Fibroblast of the aortic adventitia (primary cell): ENCODE measurements at regions not wholly inside any gene's neighbourhood (a gene's known extent, or its start where the extent isn't known, plus 50 kb on each side); places are given as distances from the start of the nearest gene placed in this dataset.

Experiments
- DNase-seq: peaks from one replicate; pipeline ENCODE4 v3.0.0-alpha.2; 2010; ENCODE audit warnings: low read depth
- H3K4me3 ChIP-seq: 2 replicates; pipeline ENCODE4 v1.5.1; 2011; ENCODE audit warnings: low read depth, mild to moderate bottlenecking, control low read depth, low read length, moderate library complexity
- TF ChIP-seq, protein P1 (sequence below): IDR thresholded peaks from 2 replicates; pipeline ENCODE4 v1.5.1; 2011; ENCODE audit warnings: mild to moderate bottlenecking, low read length, control low read depth, inconsistent platforms; ENCODE audit not compliant: insufficient read depth

GRCh38 chr11:21839796-21840195 is 353.1 kb upstream of the ANO5 start:
- TF ChIP-seq, protein P1, sequence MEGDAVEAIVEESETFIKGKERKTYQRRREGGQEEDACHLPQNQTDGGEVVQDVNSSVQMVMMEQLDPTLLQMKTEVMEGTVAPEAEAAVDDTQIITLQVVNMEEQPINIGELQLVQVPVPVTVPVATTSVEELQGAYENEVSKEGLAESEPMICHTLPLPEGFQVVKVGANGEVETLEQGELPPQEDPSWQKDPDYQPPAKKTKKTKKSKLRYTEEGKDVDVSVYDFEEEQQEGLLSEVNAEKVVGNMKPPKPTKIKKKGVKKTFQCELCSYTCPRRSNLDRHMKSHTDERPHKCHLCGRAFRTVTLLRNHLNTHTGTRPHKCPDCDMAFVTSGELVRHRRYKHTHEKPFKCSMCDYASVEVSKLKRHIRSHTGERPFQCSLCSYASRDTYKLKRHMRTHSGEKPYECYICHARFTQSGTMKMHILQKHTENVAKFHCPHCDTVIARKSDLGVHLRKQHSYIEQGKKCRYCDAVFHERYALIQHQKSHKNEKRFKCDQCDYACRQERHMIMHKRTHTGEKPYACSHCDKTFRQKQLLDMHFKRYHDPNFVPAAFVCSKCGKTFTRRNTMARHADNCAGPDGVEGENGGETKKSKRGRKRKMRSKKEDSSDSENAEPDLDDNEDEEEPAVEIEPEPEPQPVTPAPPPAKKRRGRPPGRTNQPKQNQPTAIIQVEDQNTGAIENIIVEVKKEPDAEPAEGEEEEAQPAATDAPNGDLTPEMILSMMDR: no peak
- H3K4me3 ChIP-seq: no peak overlapping the region
- no peak for DNase-seq

GRCh38 chr11:21861314-21861713 is 331.6 kb upstream of the ANO5 start:
- no peak overlapping the region for H3K4me3 ChIP-seq
- TF ChIP-seq, protein P1: no peak
- no peak for DNase-seq

GRCh38 chr11:21865541-21865940 is 327.3 kb upstream of the ANO5 start:
- no peak overlapping the region for H3K4me3 ChIP-seq
- DNase-seq: no peak
- TF ChIP-seq, protein P1: no peak

DNA sequence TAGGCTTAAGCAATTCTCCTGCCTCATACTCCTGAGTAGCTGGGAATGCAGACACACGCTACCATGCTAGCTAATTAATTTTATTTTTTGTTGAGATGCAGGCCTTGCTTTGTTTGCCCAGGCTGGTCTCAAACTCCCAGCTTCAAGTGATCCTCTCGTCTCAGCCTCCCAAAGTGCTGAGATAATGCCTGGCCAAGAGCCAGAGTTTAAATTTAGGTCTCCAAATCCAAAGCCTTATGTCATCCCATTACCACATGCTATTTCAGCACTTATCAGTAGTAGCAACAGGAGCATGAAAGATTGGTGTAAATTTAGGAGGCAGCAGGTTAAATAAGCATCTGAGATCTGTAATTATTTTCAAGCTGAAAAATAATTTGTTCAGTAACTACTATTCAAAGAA is 326.1 kb upstream of the ANO5 start:
- no peak for DNase-seq
- no peak overlapping the region for H3K4me3 ChIP-seq
- TF ChIP-seq, protein P1: no peak

- TF ChIP-seq, protein P1: no peak
- DNase-seq: no peak
Measured at GRCh38 chr11:21877151-21877550, 315.7 kb upstream of the ANO5 start.

DNA sequence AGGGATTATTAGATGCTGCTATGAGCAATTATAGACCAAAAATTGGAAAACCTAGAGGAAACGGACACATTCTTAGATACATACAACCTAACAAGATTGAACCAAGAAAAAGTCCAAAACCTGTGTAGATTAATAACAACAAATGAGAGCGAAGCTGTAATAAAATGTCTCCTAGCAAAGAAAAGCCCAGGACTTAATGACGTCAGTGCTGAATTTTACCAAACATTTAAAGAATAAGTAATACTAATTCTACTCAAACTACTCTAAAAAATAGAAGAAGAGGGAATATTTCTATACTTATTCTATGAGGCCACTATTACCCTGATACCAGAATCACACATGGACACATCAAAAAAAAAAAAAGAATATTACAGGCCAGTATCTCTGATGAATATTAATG is 309.5 kb upstream of the ANO5 start:
- H3K4me3 ChIP-seq: no peak overlapping the region
- DNase-seq: no peak
- TF ChIP-seq, protein P1: no peak

More at GRCh38 chr11:21877151-21877550, 315.7 kb upstream of the ANO5 start:
- H3K4me3 ChIP-seq: no peak overlapping the region

DNA sequence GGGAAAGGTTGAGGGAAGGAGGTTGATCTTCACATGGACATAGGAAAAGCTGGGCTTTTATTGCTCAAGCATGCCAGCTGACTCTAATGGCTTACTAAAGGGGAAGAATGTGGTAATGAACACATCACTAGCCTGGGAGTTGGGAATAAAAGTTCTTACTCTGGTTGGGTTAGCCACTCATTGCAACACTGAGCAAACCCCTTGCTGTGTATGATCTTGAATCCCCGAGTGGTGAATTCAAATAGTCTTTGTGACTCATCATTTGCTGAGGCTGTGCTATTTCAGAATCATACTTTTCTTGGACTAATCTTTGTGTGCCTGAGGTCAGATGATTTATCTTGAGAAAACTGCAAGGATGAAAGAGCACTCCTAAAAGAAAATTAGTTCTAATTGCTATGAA is 304.1 kb upstream of the ANO5 start:
- no peak for DNase-seq
- no peak overlapping the region for H3K4me3 ChIP-seq
- TF ChIP-seq, protein P1: no peak
